GM23338 (cell line): ENCODE measurements at regions not wholly inside any gene's neighbourhood (a gene's known extent, or its start where the extent isn't known, plus 50 kb on each side); places are given as distances from the start of the nearest gene placed in this dataset.
A peak's percentile ranks its signal among the peaks of the same experiment; 100 is the strongest.

Experiments used
- ATAC-seq: fragments of 200-7000 bp; cut with Tn5 transposase; 3 replicates; pipeline ENCODE4 v1.9.1; 2020
- DNase-seq: peaks from one replicate; pipeline ENCODE4 v3.0.0-alpha.2; 2015; ENCODE audit warnings: low spot score
- H2AFZ ChIP-seq: fragments of 200-600 bp; sonication (generic); 2 replicates; pipeline ENCODE4 v1.8.0; 2016; ENCODE audit warnings: antibody characterized with exemption, mild to moderate bottlenecking, moderate library complexity
- H3F3A ChIP-seq: fragments of 200-600 bp; sonication (generic); replicated peaks from 2 replicates; pipeline ENCODE4 v1.8.0; 2017; ENCODE audit warnings: antibody characterized with exemption, mixed run types, low read depth
- H3K27ac ChIP-seq: fragments of 200-600 bp; sonication (generic); 2 replicates; pipeline ENCODE4 v1.6.1; 2016; ENCODE audit warnings: low read depth
- H3K27me3 ChIP-seq: fragments of 200-600 bp; sonication (generic); 2 replicates; pipeline ENCODE4 v1.8.0; 2016; ENCODE audit warnings: mild to moderate bottlenecking, mixed run types, moderate library complexity; ENCODE audit not compliant: insufficient read depth
- H3K36me3 ChIP-seq: fragments of 200-600 bp; sonication (generic); 2 replicates; pipeline ENCODE4 v1.8.0; 2016; ENCODE audit warnings: mild to moderate bottlenecking; ENCODE audit not compliant: insufficient read depth
- H3K4me1 ChIP-seq: fragments of 200-600 bp; sonication (generic); 2 replicates; pipeline ENCODE4 v1.8.0; 2016; ENCODE audit warnings: mild to moderate bottlenecking, moderate library complexity; ENCODE audit not compliant: insufficient read depth
- H3K4me2 ChIP-seq: fragments of 200-600 bp; sonication (generic); 2 replicates; pipeline ENCODE4 v1.7.1; 2017; ENCODE audit warnings: mixed run types
- H3K4me3 ChIP-seq: fragments of 200-600 bp; sonication (generic); 2 replicates; pipeline ENCODE4 v1.6.1; 2016; ENCODE audit warnings: mixed run types
- H3K79me2 ChIP-seq: fragments of 200-600 bp; sonication (generic); replicated peaks from 2 replicates; pipeline ENCODE4 v1.8.0; 2017; ENCODE audit warnings: mild to moderate bottlenecking; ENCODE audit not compliant: insufficient read depth
- H3K9me2 ChIP-seq: fragments of 200-600 bp; sonication (generic); 2 replicates; pipeline ENCODE4 v1.8.0; 2017; ENCODE audit not compliant: insufficient read depth
- H4K20me1 ChIP-seq: fragments of 200-600 bp; sonication (generic); replicated peaks from 2 replicates; pipeline ENCODE4 v1.8.0; 2017; ENCODE audit warnings: mild to moderate bottlenecking; ENCODE audit not compliant: insufficient read depth
- H3K27ac Mint-ChIP-seq: 2 replicates; pipeline ENCODE4 v1.8.0; 2020; ENCODE audit warnings: inconsistent platforms, mild to moderate bottlenecking, moderate library complexity, mixed read lengths
- H3K27me3 Mint-ChIP-seq: 3 replicates; pipeline ENCODE4 v1.8.0; 2022; ENCODE audit warnings: low read depth, mild to moderate bottlenecking, moderate library complexity, mixed read lengths, inconsistent platforms; ENCODE audit not compliant: insufficient read depth, poor library complexity
- H3K36me3 Mint-ChIP-seq: 3 replicates; pipeline ENCODE4 v1.8.0; 2021; ENCODE audit warnings: low read depth, mild to moderate bottlenecking, inconsistent platforms, moderate library complexity, mixed read lengths
- H3K4me1 Mint-ChIP-seq: 3 replicates; pipeline ENCODE4 v1.8.0; 2020; ENCODE audit warnings: mild to moderate bottlenecking, inconsistent platforms, mixed read lengths
- H3K4me3 Mint-ChIP-seq: 3 replicates; pipeline ENCODE4 v1.8.0; 2021; ENCODE audit warnings: moderate library complexity, mild to moderate bottlenecking, inconsistent platforms, mixed read lengths
- H3K9me3 Mint-ChIP-seq: 3 replicates; pipeline ENCODE4 v1.8.0; 2020; ENCODE audit warnings: moderate library complexity, mild to moderate bottlenecking, inconsistent platforms, mixed read lengths
- EZH2phosphoT487 ChIP-seq: fragments of 200-600 bp; sonication (generic); IDR thresholded peaks from one replicate; pipeline ENCODE4 v1.8.1; 2018; ENCODE audit warnings: antibody characterized with exemption; ENCODE audit not compliant: unreplicated experiment
- NANOG ChIP-seq: IDR thresholded peaks from 2 replicates; pipeline ENCODE4 v1.6.1; 2016; ENCODE audit warnings: antibody characterized with exemption, borderline replicate concordance
- POLR2AphosphoS5 ChIP-seq: IDR thresholded peaks from 2 replicates; pipeline ENCODE4 v1.6.1; 2016; ENCODE audit warnings: antibody characterized with exemption, low read depth
- REST ChIP-seq: IDR thresholded peaks from one replicate; pipeline ENCODE4 v1.6.1; 2018; ENCODE audit warnings: antibody characterized with exemption; ENCODE audit not compliant: unreplicated experiment
- STAT1 ChIP-seq: IDR thresholded peaks from one replicate; pipeline ENCODE4 v1.6.1; 2016; ENCODE audit warnings: antibody characterized with exemption; ENCODE audit not compliant: unreplicated experiment
- ZNF114 ChIP-seq: fragments of 250-450 bp; sonication (Bioruptor Pico); IDR thresholded peaks from 2 replicates; pipeline ENCODE4 v1.5.0; 2020; ENCODE audit warnings: mild to moderate bottlenecking, moderate library complexity
- ZNF331 ChIP-seq: fragments of 250-450 bp; sonication (Bioruptor Pico); IDR thresholded peaks from 2 replicates; pipeline ENCODE4 v1.5.0; 2020; ENCODE audit warnings: low read depth, mild to moderate bottlenecking, moderate library complexity
- ZNF462 ChIP-seq: fragments of 250-450 bp; sonication (Bioruptor Pico); IDR thresholded peaks from 2 replicates; pipeline ENCODE4 v1.5.0; 2020; ENCODE audit warnings: mild to moderate bottlenecking, moderate library complexity
- TF ChIP-seq, protein P1 (sequence below): IDR thresholded peaks from 2 replicates; pipeline ENCODE4 v1.6.1; 2016; ENCODE audit warnings: antibody characterized with exemption

GRCh38 chr3:73228000-73228399 lies 166.5 kb downstream of the EBLN2 start (continued):
- TF ChIP-seq ZNF462 (CRISPR knock-in tag): no peak
- TF ChIP-seq EZH2phosphoT487: no peak
- TF ChIP-seq ZNF331: no peak
- TF ChIP-seq, protein P1, sequence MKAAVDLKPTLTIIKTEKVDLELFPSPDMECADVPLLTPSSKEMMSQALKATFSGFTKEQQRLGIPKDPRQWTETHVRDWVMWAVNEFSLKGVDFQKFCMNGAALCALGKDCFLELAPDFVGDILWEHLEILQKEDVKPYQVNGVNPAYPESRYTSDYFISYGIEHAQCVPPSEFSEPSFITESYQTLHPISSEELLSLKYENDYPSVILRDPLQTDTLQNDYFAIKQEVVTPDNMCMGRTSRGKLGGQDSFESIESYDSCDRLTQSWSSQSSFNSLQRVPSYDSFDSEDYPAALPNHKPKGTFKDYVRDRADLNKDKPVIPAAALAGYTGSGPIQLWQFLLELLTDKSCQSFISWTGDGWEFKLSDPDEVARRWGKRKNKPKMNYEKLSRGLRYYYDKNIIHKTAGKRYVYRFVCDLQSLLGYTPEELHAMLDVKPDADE: no peak
- TF ChIP-seq POLR2AphosphoS5: no peak

DNA sequence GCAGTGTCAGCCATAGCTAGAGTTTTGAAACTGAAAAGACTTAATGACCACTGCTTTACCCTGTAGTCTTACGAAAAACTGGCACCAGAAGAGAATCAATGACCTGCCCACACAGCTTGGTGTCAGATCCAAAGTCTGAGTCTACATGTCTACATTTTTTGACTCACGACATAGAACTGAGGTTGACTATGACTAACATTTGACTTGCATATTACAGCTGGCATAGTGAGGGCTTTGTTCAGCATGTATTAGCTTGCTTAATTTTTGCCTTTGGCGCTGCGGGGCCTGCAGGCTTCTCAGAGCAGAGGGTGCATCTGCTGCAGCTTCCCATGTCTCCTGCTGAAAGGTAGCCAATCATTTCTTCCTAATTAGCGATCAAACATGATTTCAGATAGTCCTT lies 167.0 kb downstream of the EBLN2 start:
- H3K9me3 Mint-ChIP-seq: no peaks in the 10 kb centered on the region; the same call in 2 of the 3 replicates
- no peak overlapping the region for H3K27ac ChIP-seq
- H3K36me3 ChIP-seq: no peaks in the 10 kb centered on the region
- DNase-seq (no peak), ATAC-seq (no peak)
- no peak overlapping the region for H3K4me3 ChIP-seq
- no peaks in the 10 kb centered on the region for H3K9me2 ChIP-seq
- no peaks in the 10 kb centered on the region for H3K36me3 Mint-ChIP-seq
- no peaks in the 10 kb centered on the region for H3F3A ChIP-seq
- H3K4me3 Mint-ChIP-seq: no peak overlapping the region
- H3K79me2 ChIP-seq: no peaks in the 10 kb centered on the region
- peaks cover 1% of the 10 kb centered on the region for H3K27me3 Mint-ChIP-seq
- H3K27me3 ChIP-seq: no peaks in the 10 kb centered on the region
- H2AFZ ChIP-seq: peak overlapping the region; percentile 72
- H3K4me1 ChIP-seq: no peaks in the 10 kb centered on the region
- no peak overlapping the region for H3K4me2 ChIP-seq
- peaks cover 13% of the 10 kb centered on the region for H3K4me1 Mint-ChIP-seq
- no peak overlapping the region for H3K27ac Mint-ChIP-seq
- TF ChIP-seq, protein P1: no peak
- no peak for TF ChIP-seq ZNF331
- no peak for TF ChIP-seq NANOG
- TF ChIP-seq STAT1: no peak
- no peak for TF ChIP-seq ZNF114
- TF ChIP-seq REST: no peak
- TF ChIP-seq EZH2phosphoT487: no peak
- no peaks in the 10 kb centered on the region for H4K20me1 ChIP-seq
